Activated CD8-positive, alpha-beta memory T cell treated with anti-CD3 and anti-CD28 coated beads, Interleukin-2, amount 10 ng/mL, durations not matched to agents 7 days and 5 days (primary cell): ENCODE measurements at regions not wholly inside any gene's neighbourhood (a gene's known extent, or its start where the extent isn't known, plus 50 kb on each side); places are given as distances from the start of the nearest gene placed in this dataset.
A peak's percentile ranks its signal among the peaks of the same experiment; 100 is the strongest.
"Not testable (repeated sequence)": the region's sequence is repeated elsewhere in the genome, so short reads cannot be mapped to it uniquely, and the experiment has no call there.

Experiments used
- ATAC-seq: fragments of 150-1000 bp; cut with Tn5 transposase; one replicate; pipeline ENCODE4 v1.10.0; 2021; ENCODE audit warnings: moderate library complexity
- CTCF ChIA-PET: fragments of 350-600 bp; sonication (Branson Sonifier 250); formaldehyde crosslinking; loops from one replicate; lab custom pipeline; 2021; ENCODE audit warnings: antibody characterized with exemption; lab: Charles Lee
- DNase-seq: peaks from one replicate; pipeline ENCODE4 v3.0.0-alpha.2; 2020
- H3K27ac Mint-ChIP-seq: one replicate; pipeline ENCODE4 v1.8.0; 2021; ENCODE audit warnings: mild to moderate bottlenecking, mixed read lengths
- H3K27me3 Mint-ChIP-seq: one replicate; pipeline ENCODE4 v1.8.0; 2021; ENCODE audit warnings: mixed read lengths
- H3K36me3 Mint-ChIP-seq: one replicate; pipeline ENCODE4 v1.8.0; 2021; ENCODE audit warnings: mild to moderate bottlenecking, mixed read lengths
- H3K4me1 Mint-ChIP-seq: one replicate; pipeline ENCODE4 v1.8.0; 2021; ENCODE audit warnings: mixed read lengths
- H3K4me3 Mint-ChIP-seq: one replicate; pipeline ENCODE4 v1.8.0; 2021; ENCODE audit warnings: mild to moderate bottlenecking, moderate library complexity, mixed read lengths
- H3K9me3 Mint-ChIP-seq: one replicate; pipeline ENCODE4 v1.8.0; 2022; ENCODE audit warnings: low read depth, mixed read lengths

DNA sequence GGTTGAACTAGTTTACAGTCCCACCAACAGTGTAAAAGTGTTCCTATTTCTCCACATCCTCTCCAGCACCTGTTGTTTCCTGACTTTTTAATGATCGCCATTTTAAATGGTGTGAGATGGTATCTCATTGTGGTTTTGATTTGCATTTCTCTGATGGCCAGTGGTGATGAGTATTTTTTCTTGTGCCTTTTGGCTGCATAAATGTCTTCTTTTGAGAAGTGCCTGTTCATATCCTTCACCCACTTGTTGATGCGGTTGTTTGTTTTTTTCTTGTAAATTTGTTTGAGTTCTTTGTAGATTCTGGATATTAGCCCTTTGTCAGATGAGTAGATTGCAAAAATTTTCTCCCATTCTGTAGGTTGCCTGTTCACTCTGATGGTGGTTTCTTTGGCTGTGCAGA, 462.0 kb upstream of the ZMIZ1 start:
- H3K27ac Mint-ChIP-seq, H3K27me3 Mint-ChIP-seq, H3K4me1 Mint-ChIP-seq, ATAC-seq, DNase-seq, H3K4me3 Mint-ChIP-seq, H3K9me3 Mint-ChIP-seq, H3K36me3 Mint-ChIP-seq, CTCF ChIA-PET: not testable (repeated sequence)

DNA sequence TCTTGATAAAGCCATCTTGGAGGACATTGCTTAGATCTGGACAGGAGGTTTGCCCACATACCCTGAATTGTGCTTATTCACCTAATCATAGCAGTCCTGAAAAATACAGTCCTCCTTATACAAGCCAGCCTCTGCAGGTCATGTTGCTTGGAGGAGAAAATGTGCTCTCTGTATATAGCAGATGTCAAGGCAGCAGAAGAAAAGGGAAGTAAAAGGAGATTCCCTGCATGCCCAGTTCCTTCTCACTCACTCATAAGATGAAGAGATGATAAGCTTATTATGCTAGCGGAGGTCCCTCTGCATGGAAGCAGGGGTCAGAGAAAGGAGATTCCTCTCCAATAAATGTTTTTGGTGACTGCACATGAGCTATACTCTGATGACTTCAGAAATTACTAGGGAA, 458.8 kb upstream of the ZMIZ1 start:
- Mint-ChIP-seq H3K9me3 (peaks cover 3% of the 10 kb centered on the region), H3K4me3 (no peak overlapping the region), H3K36me3 (no peaks in the 10 kb centered on the region), H3K4me1 (no peaks in the 10 kb centered on the region), H3K27me3 (peaks cover 8% of the 10 kb centered on the region), H3K27ac (no peak overlapping the region)
- CTCF ChIA-PET, result no interaction called here
- no peak for DNase-seq
- ATAC-seq, result no peak

GRCh38 chr10:78613132-78613531, 455.6 kb upstream of the ZMIZ1 start:
- H3K4me1 Mint-ChIP-seq, result no peaks in the 10 kb centered on the region
- H3K36me3 Mint-ChIP-seq, result no peaks in the 10 kb centered on the region
- no peak for ATAC-seq
- peaks cover 10% of the 10 kb centered on the region for H3K27me3 Mint-ChIP-seq
- H3K9me3 Mint-ChIP-seq, result peaks cover 3% of the 10 kb centered on the region
- no peak overlapping the region for H3K27ac Mint-ChIP-seq
- no peak overlapping the region for H3K4me3 Mint-ChIP-seq
- no peak for DNase-seq
- CTCF ChIA-PET, result no interaction called here

GRCh38 chr10:78614267-78614666, 454.5 kb upstream of the ZMIZ1 start:
- CTCF ChIA-PET, result no interaction called here
- ATAC-seq (no peak), DNase-seq (peak; percentile 16)
- Mint-ChIP-seq H3K36me3 (no peaks in the 10 kb centered on the region), H3K27ac (no peak overlapping the region), H3K9me3 (no peaks in the 10 kb centered on the region), H3K4me1 (no peaks in the 10 kb centered on the region), H3K27me3 (peaks cover 10% of the 10 kb centered on the region), H3K4me3 (no peak overlapping the region)

- H3K4me1 Mint-ChIP-seq, result no peaks in the 10 kb centered on the region
- no peak overlapping the region for H3K4me3 Mint-ChIP-seq
- DNase-seq (no peak), ATAC-seq (no peak)
- CTCF ChIA-PET, result no interaction called here
- no peak overlapping the region for H3K27ac Mint-ChIP-seq
- no peaks in the 10 kb centered on the region for H3K36me3 Mint-ChIP-seq
- peaks cover 10% of the 10 kb centered on the region for H3K27me3 Mint-ChIP-seq
- no peaks in the 10 kb centered on the region for H3K9me3 Mint-ChIP-seq
These were observed 454.0 kb upstream of the ZMIZ1 start for GRCh38 chr10:78614744-78615143.

DNA sequence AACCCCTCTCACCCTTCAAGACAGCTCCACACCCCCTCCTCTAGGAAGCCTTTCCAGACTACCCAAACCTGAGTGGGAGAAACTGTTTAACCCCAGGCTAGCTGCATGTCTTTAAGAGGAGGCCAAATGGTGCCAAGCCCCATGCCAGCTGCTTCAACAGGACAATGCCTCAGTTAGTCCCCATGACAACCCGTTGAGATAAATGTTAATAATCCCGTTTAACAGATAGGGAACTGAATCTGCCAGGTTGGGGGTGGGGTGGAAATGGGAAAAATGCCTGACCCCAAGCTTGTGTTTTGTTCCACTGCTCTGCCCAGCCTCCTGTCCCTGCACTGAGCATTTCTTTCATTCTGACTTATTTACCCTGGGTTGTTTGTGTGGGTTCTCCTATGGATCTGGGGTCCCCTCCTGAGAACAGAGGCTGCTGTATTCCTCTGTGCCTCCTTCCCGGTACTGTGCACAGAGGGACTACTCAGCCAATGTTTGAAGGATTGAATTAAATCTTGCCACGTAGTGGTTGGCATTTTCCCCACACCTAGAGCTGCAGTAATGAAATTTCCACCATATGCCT, 452.6 kb upstream of the ZMIZ1 start:
- no peak overlapping the region for H3K4me3 Mint-ChIP-seq
- ATAC-seq (no peak), DNase-seq (no peak)
- CTCF ChIA-PET, result no interaction called here
- no peaks in the 10 kb centered on the region for H3K4me1 Mint-ChIP-seq
- H3K36me3 Mint-ChIP-seq, result no peaks in the 10 kb centered on the region
- no peaks in the 10 kb centered on the region for H3K9me3 Mint-ChIP-seq
- H3K27me3 Mint-ChIP-seq, result peaks cover 9% of the 10 kb centered on the region
- H3K27ac Mint-ChIP-seq, result no peak overlapping the region

DNA sequence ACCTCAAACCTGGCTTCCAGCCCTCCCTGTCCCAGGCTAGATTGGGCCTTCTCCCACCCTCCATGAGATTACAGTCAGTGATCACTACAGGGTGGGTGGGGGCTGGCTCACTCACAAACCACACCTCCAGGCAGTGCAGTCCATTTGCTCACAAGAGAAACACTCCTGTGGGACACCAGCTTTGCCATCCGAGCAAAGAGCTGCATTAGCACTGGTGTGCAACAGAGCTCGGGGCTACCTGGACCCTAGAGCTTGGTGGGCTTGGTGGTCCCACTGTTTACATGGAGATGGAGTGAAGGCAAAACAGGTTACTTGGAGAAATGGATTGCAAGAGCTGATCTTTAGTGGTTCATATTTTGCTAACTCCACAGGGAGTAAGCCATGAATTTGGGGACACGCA, 451.7 kb upstream of the ZMIZ1 start:
- Mint-ChIP-seq H3K36me3 (no peaks in the 10 kb centered on the region), H3K4me3 (no peak overlapping the region), H3K9me3 (no peaks in the 10 kb centered on the region), H3K27ac (no peak overlapping the region), H3K27me3 (peaks cover 11% of the 10 kb centered on the region), H3K4me1 (no peaks in the 10 kb centered on the region)
- CTCF ChIA-PET, result no interaction called here
- ATAC-seq (no peak), DNase-seq (no peak)

DNA sequence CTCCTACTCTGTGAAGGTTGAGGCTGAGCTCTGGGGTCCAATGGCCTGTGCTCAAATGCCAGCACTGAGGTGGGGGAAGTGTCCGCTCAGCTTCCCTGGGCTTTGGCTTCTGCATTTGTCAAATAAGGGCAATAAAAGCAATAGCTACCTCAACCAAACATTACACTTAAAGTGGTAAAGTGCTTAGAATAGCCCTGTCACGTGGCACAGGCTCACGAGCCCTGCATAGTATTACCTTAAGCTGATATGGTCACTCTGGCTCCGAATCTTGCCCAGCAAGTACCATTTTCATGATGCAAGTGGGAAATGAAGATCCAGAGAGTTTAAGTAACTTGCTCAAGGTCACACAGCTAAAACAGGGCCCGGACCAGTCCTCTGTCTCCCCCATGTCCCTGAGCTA, 451.1 kb upstream of the ZMIZ1 start:
- DNase-seq, result no peak
- Mint-ChIP-seq H3K27ac (no peak overlapping the region), H3K27me3 (peaks cover 13% of the 10 kb centered on the region), H3K4me1 (no peaks in the 10 kb centered on the region), H3K9me3 (no peaks in the 10 kb centered on the region), H3K4me3 (no peak overlapping the region), H3K36me3 (no peaks in the 10 kb centered on the region)
- CTCF ChIA-PET, result no interaction called here
- no peak for ATAC-seq

- CTCF ChIA-PET, result no interaction called here
- no peak for DNase-seq
- H3K36me3 Mint-ChIP-seq, result no peaks in the 10 kb centered on the region
- H3K4me3 Mint-ChIP-seq, result no peak overlapping the region
- no peaks in the 10 kb centered on the region for H3K9me3 Mint-ChIP-seq
- H3K27me3 Mint-ChIP-seq, result peaks cover 17% of the 10 kb centered on the region
- no peak for ATAC-seq
- no peak overlapping the region for H3K27ac Mint-ChIP-seq
- no peaks in the 10 kb centered on the region for H3K4me1 Mint-ChIP-seq
These were observed 450.7 kb upstream of the ZMIZ1 start for GRCh38 chr10:78618050-78618449.

DNA sequence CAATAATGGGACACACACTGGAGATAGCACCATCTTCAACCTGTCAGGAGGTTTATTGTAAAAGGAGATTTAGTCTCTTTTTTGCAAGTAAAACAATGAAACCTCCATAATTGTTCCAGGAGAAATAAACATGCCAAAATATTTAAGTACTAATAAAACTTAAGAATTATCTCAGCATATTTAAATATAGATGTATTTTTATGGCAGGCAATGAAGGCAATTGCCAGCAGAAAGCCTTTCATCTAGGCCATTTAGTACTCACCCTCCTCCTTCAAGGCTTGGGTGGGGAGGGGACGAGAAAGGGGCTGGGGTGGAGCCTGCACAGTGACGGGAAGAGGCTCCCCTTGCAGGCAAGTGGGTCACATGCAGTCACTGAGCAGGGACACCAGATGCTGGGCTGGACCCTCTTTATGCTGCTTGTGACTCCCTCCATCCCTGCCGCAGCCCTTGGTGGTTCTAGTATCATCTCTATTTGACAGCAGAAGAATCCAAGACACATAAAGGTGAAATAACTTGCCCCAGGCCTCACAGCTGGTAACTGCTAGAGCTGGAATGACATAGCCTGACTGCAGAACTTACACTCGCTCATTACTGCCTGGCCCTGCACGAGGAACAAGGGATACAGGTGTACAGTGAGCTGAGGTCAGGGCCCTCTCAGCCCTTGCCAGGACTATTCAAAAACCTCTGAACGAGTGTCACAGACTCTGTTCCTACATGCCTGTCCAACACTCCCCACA, 449.5 kb upstream of the ZMIZ1 start:
- DNase-seq (no peak), ATAC-seq (no peak)
- Mint-ChIP-seq H3K9me3 (no peaks in the 10 kb centered on the region), H3K4me1 (no peaks in the 10 kb centered on the region), H3K27me3 (peaks cover 20% of the 10 kb centered on the region), H3K27ac (no peak overlapping the region), H3K36me3 (no peaks in the 10 kb centered on the region), H3K4me3 (no peak overlapping the region)
- CTCF ChIA-PET, result no interaction called here

GRCh38 chr10:78619896-78620295, 448.9 kb upstream of the ZMIZ1 start:
- ATAC-seq, result no peak
- Mint-ChIP-seq H3K4me3 (no peak overlapping the region), H3K36me3 (no peaks in the 10 kb centered on the region), H3K27ac (no peak overlapping the region), H3K27me3 (peaks cover 23% of the 10 kb centered on the region), H3K9me3 (no peaks in the 10 kb centered on the region), H3K4me1 (no peaks in the 10 kb centered on the region)
- no peak for DNase-seq
- CTCF ChIA-PET, result no interaction called here

GRCh38 chr10:78620985-78621799, 447.6 kb upstream of the ZMIZ1 start:
- H3K36me3 Mint-ChIP-seq, result no peaks in the 10 kb centered on the region
- H3K4me1 Mint-ChIP-seq, result no peaks in the 10 kb centered on the region
- ATAC-seq, result no peak
- DNase-seq, result no peak
- CTCF ChIA-PET, result no interaction called here
- peaks cover 20% of the 10 kb centered on the region for H3K27me3 Mint-ChIP-seq
- H3K4me3 Mint-ChIP-seq, result no peak overlapping the region
- no peak overlapping the region for H3K27ac Mint-ChIP-seq
- no peaks in the 10 kb centered on the region for H3K9me3 Mint-ChIP-seq

- Mint-ChIP-seq H3K27me3 (peaks cover 24% of the 10 kb centered on the region), H3K27ac (no peak overlapping the region), H3K9me3 (no peaks in the 10 kb centered on the region), H3K4me1 (no peaks in the 10 kb centered on the region), H3K4me3 (no peak overlapping the region), H3K36me3 (no peaks in the 10 kb centered on the region)
- DNase-seq (no peak), ATAC-seq (no peak)
- CTCF ChIA-PET, result no interaction called here
These were observed 445.1 kb upstream of the ZMIZ1 start for GRCh38 chr10:78623578-78624215.
